Uterus (tissue), 3 donors: ENCODE measurements at regions not wholly inside any gene's neighbourhood (a gene's known extent, or its start where the extent isn't known, plus 50 kb on each side); places are given as distances from the start of the nearest gene placed in this dataset.
A peak's percentile ranks its signal among the peaks of the same experiment; 100 is the strongest.

Source experiments
- DNase-seq, 2 donors: peaks; one replicate each; pipeline ENCODE4 v3.0.0-alpha.2; 2019 to 2020
- H3K27ac ChIP-seq, 2 donors: fragments of 200-600 bp; sonication (generic); 1 replicate in 1 of 2; 2 replicates in 1 of 2; pipeline ENCODE4 v1.5.1; 2016 to 2018
- H3K27me3 ChIP-seq, 2 donors: fragments of 200-600 bp; sonication (generic); one replicate each; pipeline ENCODE4 v1.5.1; 2018 to 2019; ENCODE audit warnings: control low read depth in 1 of 2
- H3K36me3 ChIP-seq, 2 donors: fragments of 200-600 bp; sonication (generic); one replicate each; pipeline ENCODE4 v1.5.1; 2019; ENCODE audit warnings: control low read depth in 1 of 2
- H3K4me1 ChIP-seq, 2 donors: fragments of 200-600 bp; sonication (generic); one replicate each; pipeline ENCODE4 v1.5.1; 2018 to 2019; ENCODE audit warnings: control low read depth in 1 of 2
- H3K4me3 ChIP-seq, 2 donors: fragments of 200-600 bp; sonication (generic); 1 replicate in 1 of 2; 2 replicates in 1 of 2; pipeline ENCODE4 v1.5.1; 2018 to 2019; ENCODE audit warnings: mild to moderate bottlenecking in 1 of 2
- H3K9me3 ChIP-seq, 2 donors: fragments of 200-600 bp; sonication (generic); one replicate each; pipeline ENCODE4 v1.5.1; 2019; ENCODE audit warnings: control low read depth in 1 of 2
- POLR2A ChIP-seq, 2 donors: fragments of 450-650 bp; IDR thresholded peaks; one replicate each; pipeline ENCODE4 v1.6.1; 2016; ENCODE audit warnings: antibody characterized with exemption in 2 of 2, mild to moderate bottlenecking in 1 of 2, moderate library complexity in 1 of 2
- intact Hi-C: fragments of 100-400 bp; cut with DNase I; formaldehyde crosslinking; loops from one replicate; pipeline ENCODE4 v1.15.1; 2023; ENCODE audit warnings: low total_unique reads
- TF ChIP-seq, protein P1 (sequence below), 4 experiments: fragments of 200-600 bp in 2 of 4; fragments of 450-650 bp in 2 of 4; sonication (generic) in 2 of 4; IDR thresholded peaks; one replicate each; pipeline ENCODE4 v1.5.1; 2016 to 2019; ENCODE audit warnings: antibody characterized with exemption in 4 of 4, mild to moderate bottlenecking in 2 of 4, moderate library complexity in 1 of 4
- donor health status: DM: yes; HTN: yes; CAD: no.

DNA sequence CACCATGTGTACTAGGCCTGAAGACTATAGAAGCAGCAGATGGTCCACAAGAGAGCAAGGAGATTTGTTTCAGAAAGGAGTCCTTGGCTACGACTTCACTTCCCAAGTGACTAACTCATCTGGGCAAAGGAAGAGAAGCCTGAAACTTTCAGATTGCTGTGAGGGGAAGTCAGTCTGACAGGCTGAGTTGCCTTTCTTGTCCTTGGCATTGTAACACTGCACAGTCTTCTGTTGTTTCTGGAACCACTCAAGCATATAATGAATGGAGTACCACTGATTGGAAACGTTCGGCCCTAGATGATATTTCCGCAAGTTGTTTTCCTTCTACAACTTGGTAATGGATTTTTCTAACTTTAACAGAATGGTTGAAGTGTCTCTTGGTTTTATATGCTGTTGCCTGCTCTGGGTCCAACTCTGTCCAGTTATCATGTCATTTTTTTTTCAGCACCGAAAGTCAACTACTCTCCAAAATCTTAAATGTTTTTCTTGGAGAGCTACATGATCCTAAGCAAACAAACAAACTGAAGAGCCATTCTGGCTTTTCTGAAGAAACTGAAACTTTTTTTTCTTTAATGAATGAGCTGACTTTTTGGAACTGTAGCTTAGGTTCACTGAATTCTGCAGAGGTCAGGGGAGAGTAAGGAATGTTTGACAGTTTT is 685.7 kb downstream of the MECOM start:
- no peak for DNase-seq
- TF ChIP-seq POLR2A (IDR thresholded peaks at IDR 0.05), result no peak
- TF ChIP-seq, protein P1, sequence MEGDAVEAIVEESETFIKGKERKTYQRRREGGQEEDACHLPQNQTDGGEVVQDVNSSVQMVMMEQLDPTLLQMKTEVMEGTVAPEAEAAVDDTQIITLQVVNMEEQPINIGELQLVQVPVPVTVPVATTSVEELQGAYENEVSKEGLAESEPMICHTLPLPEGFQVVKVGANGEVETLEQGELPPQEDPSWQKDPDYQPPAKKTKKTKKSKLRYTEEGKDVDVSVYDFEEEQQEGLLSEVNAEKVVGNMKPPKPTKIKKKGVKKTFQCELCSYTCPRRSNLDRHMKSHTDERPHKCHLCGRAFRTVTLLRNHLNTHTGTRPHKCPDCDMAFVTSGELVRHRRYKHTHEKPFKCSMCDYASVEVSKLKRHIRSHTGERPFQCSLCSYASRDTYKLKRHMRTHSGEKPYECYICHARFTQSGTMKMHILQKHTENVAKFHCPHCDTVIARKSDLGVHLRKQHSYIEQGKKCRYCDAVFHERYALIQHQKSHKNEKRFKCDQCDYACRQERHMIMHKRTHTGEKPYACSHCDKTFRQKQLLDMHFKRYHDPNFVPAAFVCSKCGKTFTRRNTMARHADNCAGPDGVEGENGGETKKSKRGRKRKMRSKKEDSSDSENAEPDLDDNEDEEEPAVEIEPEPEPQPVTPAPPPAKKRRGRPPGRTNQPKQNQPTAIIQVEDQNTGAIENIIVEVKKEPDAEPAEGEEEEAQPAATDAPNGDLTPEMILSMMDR (IDR thresholded peaks at IDR 0.05), result no peak
- H3K4me1 ChIP-seq, result no peaks in the 10 kb centered on the region
- no peaks in the 10 kb centered on the region for H3K9me3 ChIP-seq
- no peak overlapping the region for H3K4me3 ChIP-seq
- H3K36me3 ChIP-seq, result no peaks in the 10 kb centered on the region
- no peaks in the 10 kb centered on the region for H3K27me3 ChIP-seq
- intact Hi-C loops, result no loop called here
- H3K27ac ChIP-seq, result peak overlapping the region; percentile 28 to 40

DNA sequence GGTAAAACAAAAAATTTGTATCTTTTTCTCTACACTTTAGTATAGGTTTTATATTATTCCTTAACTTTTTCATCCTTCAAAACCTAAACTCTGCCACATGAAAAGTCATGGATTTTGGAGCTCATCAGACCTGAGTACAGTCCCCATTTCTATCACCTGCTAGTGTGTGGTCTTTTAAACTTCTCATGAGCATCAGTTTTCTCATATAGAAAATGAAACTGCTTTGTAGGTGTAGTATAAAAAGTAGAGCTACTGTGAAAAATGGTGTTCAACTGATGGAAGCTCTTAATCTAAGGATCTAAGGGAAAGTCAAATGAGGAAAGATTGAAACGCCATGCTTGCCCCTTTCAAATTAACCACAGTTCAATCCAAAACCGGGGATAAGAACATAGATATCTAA is 686.5 kb downstream of the MECOM start:
- no peak for DNase-seq
- no peak for TF ChIP-seq POLR2A (IDR thresholded peaks at IDR 0.05)
- TF ChIP-seq, protein P1 (IDR thresholded peaks at IDR 0.05), result no peak
- Histone ChIP-seq H3K4me3 (no peak overlapping the region), H3K36me3 (no peaks in the 10 kb centered on the region), H3K9me3 (no peaks in the 10 kb centered on the region), H3K27ac (peak overlapping the region; percentile 28 to 40), H3K4me1 (no peaks in the 10 kb centered on the region), H3K27me3 (no peaks in the 10 kb centered on the region)
- intact Hi-C loops, result no loop called here

DNA sequence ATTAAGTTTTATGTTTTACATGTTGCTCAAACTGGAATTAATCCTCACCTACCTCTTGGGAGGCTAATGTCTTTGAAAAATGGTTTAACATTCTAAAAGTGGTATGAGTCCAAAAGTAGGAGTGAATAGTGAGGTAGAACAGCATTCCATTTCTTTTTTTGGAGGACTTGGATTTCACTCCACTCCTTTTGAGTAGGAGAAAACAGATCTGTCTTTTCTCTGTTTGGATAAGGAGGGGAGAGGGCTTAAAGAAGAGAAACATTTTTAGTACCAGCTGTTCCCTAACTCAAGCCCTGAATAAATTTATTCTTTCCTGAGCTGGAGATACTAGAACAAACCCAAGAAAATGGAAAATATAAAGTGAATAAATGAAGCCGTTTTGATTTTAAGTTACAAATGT is 687.9 kb downstream of the MECOM start:
- H3K4me1 ChIP-seq, result no peaks in the 10 kb centered on the region
- no peaks in the 10 kb centered on the region for H3K9me3 ChIP-seq
- H3K27ac ChIP-seq, result peak overlapping the region; percentile 42 to 73
- no peak for TF ChIP-seq POLR2A (IDR thresholded peaks at IDR 0.05)
- no peaks in the 10 kb centered on the region for H3K27me3 ChIP-seq
- H3K36me3 ChIP-seq, result no peaks in the 10 kb centered on the region
- intact Hi-C loops, result no loop called here
- no peak for DNase-seq
- no peak overlapping the region for H3K4me3 ChIP-seq

DNA sequence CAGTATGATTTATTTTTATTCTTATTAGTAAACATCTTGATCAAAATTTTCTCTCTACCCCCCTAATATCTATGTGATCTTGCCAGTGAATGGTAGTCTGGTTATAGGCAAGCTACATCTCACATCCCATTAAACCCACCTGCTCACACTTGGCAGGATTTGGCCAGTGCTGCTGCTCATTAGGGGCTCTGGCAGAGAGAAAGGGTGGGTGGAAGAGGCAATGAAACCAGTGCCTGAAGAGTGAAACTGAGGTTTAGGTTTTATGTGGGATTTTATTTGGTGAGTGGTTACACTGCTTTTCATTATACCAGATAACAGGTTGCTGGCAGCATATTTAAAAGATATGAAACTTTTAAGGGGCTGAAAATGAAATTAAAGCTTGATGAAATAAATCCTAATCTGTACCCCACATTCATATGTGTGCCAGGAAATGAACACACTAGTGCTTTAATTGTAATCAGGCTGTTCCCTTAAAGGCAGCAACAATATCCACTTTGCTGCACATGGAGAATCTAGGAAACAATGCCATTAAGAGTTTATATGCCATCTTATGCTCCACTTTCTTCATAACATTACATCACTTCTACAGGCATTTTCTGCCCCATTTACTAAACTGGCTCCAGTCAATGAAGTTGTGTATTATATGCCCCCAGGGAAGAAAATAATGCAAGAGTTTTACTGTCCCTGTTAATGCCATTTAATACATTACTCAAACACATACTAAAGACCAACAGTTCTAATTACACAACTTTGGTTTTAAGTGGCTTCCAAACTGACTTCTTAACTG is 688.7 kb downstream of the MECOM start:
- no peaks in the 10 kb centered on the region for H3K9me3 ChIP-seq
- no peaks in the 10 kb centered on the region for H3K27me3 ChIP-seq
- no peak for TF ChIP-seq POLR2A (IDR thresholded peaks at IDR 0.05)
- TF ChIP-seq, protein P1 (IDR thresholded peaks at IDR 0.05), result no peak
- H3K4me3 ChIP-seq, result no peak overlapping the region
- intact Hi-C loops, result no loop called here
- H3K36me3 ChIP-seq, result no peaks in the 10 kb centered on the region
- peak overlapping the region; percentile 42 to 73 for H3K27ac ChIP-seq
- DNase-seq, result no peak
- H3K4me1 ChIP-seq, result no peaks in the 10 kb centered on the region

DNA sequence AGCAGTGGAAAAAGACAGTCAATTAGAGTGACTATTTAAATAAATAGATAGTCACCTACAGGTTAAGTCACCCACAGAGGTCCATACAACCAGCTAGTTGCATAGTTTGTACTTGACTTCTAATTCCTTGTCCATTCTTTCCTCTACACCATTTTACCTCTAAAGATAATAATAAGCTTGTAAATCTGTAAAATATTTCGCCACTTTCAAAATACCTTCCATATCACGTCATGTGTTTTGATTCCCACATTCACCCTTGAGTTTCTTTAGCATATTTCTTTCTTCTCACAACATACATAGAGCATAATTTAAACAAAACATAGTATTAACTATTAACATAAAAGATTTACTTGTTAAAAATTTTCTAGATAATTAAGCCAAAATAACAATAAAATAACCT is 689.6 kb downstream of the MECOM start:
- H3K4me1 ChIP-seq, result no peaks in the 10 kb centered on the region

More for the DNA sequence above, 689.6 kb downstream of the MECOM start:
- no peaks in the 10 kb centered on the region for H3K27me3 ChIP-seq
- no peaks in the 10 kb centered on the region for H3K36me3 ChIP-seq
- intact Hi-C loops, result no loop called here
- peak overlapping the region; percentile 15 to 73 for H3K27ac ChIP-seq
- no peak for DNase-seq
- no peak overlapping the region for H3K4me3 ChIP-seq
- H3K9me3 ChIP-seq, result no peaks in the 10 kb centered on the region
- no peak for TF ChIP-seq POLR2A (IDR thresholded peaks at IDR 0.05)
- TF ChIP-seq, protein P1 (IDR thresholded peaks at IDR 0.05), result no peak
